ENCODE measurements at regions not wholly inside any gene's neighbourhood (a gene's known extent, or its start where the extent isn't known, plus 50 kb on each side); places are given as distances from the start of the nearest gene placed in this dataset.

- TF ChIP-seq CTCF (IDR thresholded peaks at IDR 0.05) = no peak
- no peak for TF ChIP-seq POLR2A (IDR thresholded peaks at IDR 0.05)
Measured at GRCh38 chr6:112002307-112002706, 51.6 kb upstream of the CCN6 start.
